GM18519 (cell line): ENCODE measurements at regions not wholly inside any gene's neighbourhood (a gene's known extent, or its start where the extent isn't known, plus 50 kb on each side); places are given as distances from the start of the nearest gene placed in this dataset.
"Not testable (repeated sequence)": the region's sequence is repeated elsewhere in the genome, so short reads cannot be mapped to it uniquely, and the experiment has no call there.

ENCODE experiments used
- ATAC-seq: cut with Tn5 transposase; IDR thresholded peaks from one replicate; pipeline ENCODE4 v1.9.1; 2021; ENCODE audit warnings: mild to moderate bottlenecking, moderate library complexity; ENCODE audit not compliant: unreplicated experiment, low FRiP score

- ATAC-seq = no peak
Observed at GRCh38 chr2:236816197-236817170, 246.9 kb downstream of the ACKR3 start.

- no peak for ATAC-seq
Observed at GRCh38 chr2:236818281-236819045, 248.8 kb downstream of the ACKR3 start.

- no peak for ATAC-seq
Observed at GRCh38 chr2:236819275-236820002, 249.8 kb downstream of the ACKR3 start.

GRCh38 chr2:236820763-236821344, 251.2 kb downstream of the ACKR3 start:
- ATAC-seq = no peak

DNA sequence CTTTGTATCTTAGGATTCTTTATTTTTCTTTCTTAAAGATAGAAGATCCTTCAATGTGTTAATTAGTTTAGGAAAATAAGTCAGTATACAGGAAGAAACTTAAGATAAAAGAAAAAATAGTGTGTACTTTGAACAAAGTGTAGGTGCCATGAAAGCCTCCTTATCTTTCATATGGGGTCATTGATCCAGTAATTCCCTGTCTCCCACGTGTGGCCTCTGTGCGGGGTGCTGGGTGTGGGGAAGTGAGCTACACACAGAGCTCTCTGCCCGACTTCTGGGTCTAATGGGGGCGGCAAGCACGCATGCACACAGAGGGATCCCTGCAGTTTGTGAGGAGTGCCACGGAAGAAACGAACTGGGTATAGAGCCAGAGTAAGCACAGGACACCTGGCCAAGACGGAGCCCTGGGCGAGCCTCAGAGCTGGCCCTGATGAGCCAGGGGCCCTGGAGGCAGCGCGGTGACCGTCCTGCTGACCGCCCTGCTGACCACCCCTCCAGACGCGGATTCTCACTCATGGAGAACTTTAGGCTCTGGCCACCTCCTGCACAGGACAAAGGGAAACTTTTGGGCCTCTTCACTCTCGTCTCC, 253.5 kb downstream of the ACKR3 start:
- no peak for ATAC-seq

- ATAC-seq = no peak
Observed at GRCh38 chr2:236823963-236824362, 254.3 kb downstream of the ACKR3 start.

DNA sequence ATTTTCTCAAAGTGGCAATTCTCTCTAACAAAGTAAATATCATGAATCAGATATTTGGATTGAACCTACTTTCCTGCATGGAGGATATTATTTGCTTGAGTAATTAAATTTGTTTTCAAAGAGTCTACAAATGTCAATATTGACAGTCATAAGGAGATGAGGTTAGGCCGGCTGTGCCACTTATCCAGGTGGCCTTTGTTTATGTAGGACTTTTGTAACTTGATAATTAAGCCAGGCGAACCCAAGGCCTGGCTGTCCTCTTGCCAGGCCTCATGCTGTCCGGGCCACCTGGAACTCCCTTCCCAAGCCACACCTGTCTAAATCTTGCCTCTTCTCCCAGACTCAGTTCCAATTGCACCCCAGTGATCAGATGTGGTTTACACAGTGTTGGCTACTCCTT, 255.2 kb downstream of the ACKR3 start:
- no peak for ATAC-seq

DNA sequence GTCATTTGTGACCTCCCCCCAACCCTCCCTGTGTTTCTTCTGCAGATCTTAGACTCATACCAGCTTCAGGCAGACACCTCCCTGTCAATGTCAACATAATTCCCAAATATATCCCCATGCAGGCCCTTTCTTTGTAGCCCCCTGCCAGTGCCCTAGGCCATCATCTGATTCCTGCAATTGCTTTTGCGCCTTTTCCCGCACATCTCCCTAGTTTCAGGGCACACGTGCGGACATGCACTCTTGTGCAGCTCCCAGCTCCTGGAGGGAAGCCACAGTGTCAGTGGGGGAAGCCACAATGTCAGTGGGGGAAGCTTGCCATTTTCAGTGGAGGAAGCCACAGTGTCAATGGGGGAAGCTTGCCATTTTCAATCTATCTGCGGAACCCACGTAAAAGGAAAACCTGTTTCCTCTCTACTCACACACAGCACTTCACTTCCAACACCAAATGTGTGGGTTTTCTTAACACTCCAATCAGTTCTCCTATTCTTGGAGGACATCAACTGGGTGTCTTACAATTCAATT, 256.4 kb downstream of the ACKR3 start:
- no peak for ATAC-seq

DNA sequence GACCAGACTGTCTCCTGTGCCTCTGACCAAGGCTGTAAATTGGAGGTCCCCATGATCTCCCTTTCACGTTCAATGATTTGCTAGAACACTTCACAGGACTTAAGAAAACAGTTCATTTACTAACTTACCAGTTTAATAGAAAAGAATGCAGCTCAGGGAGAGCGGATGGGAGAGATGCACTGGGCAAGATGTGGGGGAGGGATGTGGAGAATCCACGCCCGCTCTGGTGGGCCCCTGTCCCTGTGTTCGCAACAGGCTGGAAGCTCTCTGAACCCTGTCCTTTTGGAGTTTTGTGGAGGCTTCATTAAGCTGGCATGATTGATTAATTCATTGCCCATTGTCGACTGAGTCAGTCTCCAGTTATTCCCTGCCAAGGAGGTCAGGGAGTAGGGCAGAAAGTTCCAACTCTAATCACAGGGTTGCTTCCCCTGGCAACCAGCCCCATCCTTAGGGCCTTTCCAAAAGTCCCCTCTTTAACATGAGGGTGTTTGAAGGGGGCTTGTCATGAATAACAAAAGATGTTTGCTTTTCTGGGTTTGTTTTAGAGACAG, 257.1 kb downstream of the ACKR3 start:
- no peak for ATAC-seq

DNA sequence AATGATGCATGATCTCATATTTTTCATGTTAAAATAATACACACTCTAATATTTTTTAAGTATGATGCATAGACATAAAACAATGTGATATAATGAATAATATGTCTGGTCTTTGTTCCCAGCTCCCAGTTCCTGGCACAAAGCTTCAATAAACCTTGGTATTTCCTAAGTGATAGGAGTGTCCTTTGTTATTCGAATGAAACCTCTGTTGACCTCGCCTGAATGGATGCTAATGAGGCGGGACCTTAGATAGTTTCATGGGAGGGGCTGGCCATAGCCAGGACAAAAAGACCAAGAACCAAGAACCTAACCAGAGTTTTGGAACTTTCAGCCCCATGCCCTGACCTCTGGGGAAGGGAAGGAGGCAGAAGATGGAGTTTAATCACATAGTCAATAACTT, 257.7 kb upstream of the COPS8 start:
- ATAC-seq = no peak

DNA sequence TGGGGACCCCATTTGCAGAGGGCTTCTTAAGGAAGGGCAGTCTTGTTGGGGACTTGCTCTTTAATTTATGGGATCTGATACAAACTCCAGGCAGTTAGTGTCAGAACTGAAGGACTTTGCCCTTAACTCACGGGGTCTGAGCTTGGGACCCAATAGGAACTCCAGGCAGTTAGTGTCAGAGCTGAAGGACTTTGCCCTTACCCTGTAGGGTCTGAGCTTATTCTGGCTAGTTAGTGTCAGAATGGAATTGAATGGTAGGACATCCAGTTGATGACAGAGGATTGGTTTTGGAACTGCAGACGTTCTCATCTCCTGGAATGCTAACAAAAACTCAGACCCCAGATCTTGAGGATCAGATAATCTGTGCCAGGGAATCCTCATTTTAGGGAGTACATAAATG, 256.9 kb upstream of the COPS8 start:
- no peak for ATAC-seq

DNA sequence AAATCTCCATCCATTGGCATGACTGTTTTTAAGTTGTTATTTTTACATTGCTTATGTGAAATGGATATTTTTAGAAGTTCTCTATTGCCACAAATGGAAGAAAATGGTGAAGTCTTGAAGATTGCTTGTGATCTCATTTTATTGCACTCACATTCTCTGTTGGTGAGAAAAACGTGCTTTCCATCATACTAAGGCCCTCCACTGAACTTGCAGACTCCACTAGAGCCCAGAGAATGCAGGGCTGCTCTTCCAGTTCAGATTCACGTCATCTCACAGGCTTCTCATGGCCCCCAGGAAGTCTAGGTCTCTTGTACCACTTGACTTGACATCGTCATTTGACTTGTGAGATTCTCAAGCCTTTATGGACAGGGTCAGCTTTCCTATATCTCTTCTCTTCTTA, 254.8 kb upstream of the COPS8 start:
- ATAC-seq = no peak

DNA sequence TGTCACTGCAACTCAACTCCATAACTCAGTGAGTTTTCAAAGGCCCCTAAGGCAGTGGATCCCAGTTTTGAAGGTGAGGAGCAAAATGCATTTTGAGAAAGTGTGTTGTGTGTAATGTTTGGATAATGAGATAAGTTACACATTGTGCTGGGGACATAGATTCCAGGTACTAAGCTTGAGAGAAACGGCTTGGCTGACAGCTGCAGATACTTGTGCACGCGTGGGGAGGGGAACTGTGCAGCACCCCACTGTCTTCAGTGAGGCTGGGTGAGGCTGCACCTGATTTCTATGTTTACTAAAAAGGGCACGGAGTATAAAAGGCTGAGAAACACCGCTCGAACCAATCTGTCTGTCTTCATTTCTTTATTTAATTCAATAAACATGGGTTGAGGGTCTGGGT, 254.0 kb upstream of the COPS8 start:
- ATAC-seq = no peak

DNA sequence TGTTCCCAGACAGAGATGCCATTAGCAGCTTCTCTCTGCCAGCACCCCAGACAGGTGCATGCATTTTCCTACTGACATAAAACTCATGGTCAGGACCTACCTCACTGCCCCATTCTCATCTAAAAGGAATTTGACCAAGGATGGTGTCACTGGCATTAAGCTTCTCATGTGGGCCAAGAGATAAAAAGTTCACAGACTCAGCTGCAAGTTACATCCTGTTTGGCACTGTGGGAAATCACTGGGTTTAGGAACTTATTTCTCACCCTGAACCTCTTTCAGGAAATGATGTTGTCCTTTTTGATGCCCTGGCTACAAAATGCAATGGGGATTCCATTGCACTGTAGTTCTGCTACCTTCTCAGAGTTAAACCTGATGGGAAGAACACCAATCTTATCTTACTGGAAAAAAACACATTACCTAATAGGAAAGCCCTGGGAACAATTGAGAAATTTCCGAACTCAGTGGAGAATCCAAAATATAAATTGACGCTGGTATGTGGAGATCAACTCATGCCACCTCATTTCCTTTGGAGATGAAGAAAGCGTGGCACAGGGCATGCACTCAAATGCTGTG, 252.1 kb upstream of the COPS8 start:
- ATAC-seq = no peak

DNA sequence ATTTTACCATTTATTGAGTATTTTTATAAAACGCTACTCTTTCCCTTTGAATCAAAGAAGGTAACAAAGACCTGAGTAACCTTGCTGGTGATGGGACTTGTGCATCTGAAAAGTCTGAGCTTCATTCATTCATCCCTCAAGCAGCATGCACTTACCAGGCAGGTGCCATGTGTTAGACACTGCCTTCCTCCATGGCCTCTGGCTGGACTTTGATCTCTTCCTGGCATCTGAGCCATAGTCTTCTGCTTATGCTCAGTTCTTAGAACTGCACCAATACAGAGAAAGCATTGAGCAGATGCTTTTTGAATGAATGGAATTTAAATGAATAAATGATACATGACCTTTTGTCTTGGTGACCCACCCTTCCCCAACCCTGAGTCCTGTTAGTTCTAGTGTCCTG, 251.4 kb upstream of the COPS8 start:
- ATAC-seq = no peak

- no peak for ATAC-seq
Observed at GRCh38 chr2:236835307-236836024, 250.2 kb upstream of the COPS8 start.

- not testable (repeated sequence) for ATAC-seq
Observed at GRCh38 chr2:236836028-236836427, 249.7 kb upstream of the COPS8 start.

DNA sequence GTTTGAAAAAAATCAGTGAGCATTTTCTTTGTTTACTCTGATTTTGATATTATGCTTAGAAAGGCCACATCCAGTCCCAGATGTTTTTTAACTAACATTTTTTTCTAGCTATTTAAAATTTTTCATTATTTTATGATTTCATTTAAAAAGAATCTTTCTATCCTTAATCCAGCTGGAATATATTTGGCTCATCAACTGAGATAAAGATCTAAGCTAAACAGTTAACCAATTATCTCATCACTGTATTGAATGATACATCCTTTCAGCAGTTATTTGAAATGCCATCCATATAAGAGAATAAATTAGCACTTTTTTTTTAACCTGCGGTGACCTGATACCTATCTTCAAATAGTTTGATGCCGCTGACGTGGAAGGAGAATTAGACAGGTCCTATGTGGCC, 245.5 kb upstream of the COPS8 start:
- ATAC-seq = no peak

DNA sequence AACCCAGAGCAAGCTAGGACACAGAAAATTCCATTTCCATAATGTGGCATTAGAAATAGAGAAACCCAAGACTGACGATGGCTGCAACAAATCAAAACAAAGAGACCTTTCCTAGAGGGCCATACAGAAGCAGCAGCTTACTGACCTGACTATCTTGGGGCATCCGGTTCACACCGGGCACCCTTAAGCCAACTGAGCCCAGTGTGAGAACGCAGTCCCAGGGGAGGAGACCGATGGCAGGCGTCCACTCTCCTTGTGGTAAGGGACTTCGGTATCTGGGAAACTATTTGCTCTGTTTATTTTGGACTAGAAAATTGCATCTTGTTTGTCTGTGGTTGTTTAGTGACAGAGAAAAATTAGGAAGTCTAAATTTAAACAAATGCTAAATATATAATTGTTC, 244.8 kb upstream of the COPS8 start:
- ATAC-seq = no peak
